HEK293 (cell line): ENCODE measurements at regions not wholly inside any gene's neighbourhood (a gene's known extent, or its start where the extent isn't known, plus 50 kb on each side); places are given as distances from the start of the nearest gene placed in this dataset.

Experiments
- CTCF ChIP-seq: fragments of 450-650 bp; formaldehyde crosslinking; IDR thresholded peaks from 2 replicates; pipeline ENCODE4 v1.5.1; 2016; ENCODE audit warnings: missing biosample characterization, missing genetic modification characterization
- KLF9 ChIP-seq: fragments of 450-650 bp; formaldehyde crosslinking; IDR thresholded peaks from 2 replicates; pipeline ENCODE4 v1.5.1; 2016; ENCODE audit warnings: missing biosample characterization, missing genetic modification characterization, low read depth
- ZNF366 ChIP-seq: fragments of 450-650 bp; formaldehyde crosslinking; conservative IDR thresholded peaks from 2 replicates; pipeline ENCODE4 v1.5.1; 2016; ENCODE audit warnings: missing biosample characterization, missing genetic modification characterization

GRCh38 chr5:125088522-125089105 lies 342.2 kb upstream of the ZNF608 start:
- TF ChIP-seq CTCF (no peak), KLF9 (tag by site-specific recombination) (no peak), ZNF366 (tag by site-specific recombination) (no peak)
